Activated naive CD4-positive, alpha-beta T cell treated with anti-CD3 and anti-CD28 coated beads, Interleukin-2, amount 50 U/mL, for 72 hours (primary cell): ENCODE measurements at regions not wholly inside any gene's neighbourhood (a gene's known extent, or its start where the extent isn't known, plus 50 kb on each side); places are given as distances from the start of the nearest gene placed in this dataset.

ENCODE experiments used
- ATAC-seq, 2 donors: fragments of 150-1000 bp; cut with Tn5 transposase; 2 replicates each; pipeline ENCODE4 v1.10.0; 2021; ENCODE audit warnings: mild to moderate bottlenecking in 2 of 2, moderate library complexity in 2 of 2
- DNase-seq, 2 donors: peaks; one replicate each; pipeline ENCODE4 v3.0.0; 2021 to 2022; ENCODE audit warnings: low spot score in 2 of 2
- H3K27ac Mint-ChIP-seq, 2 donors: one replicate each; pipeline ENCODE4 v1.8.0; 2022; ENCODE audit warnings: mild to moderate bottlenecking in 2 of 2, mixed read lengths in 2 of 2
- H3K36me3 Mint-ChIP-seq, 2 donors: one replicate each; pipeline ENCODE4 v1.8.0; 2022; ENCODE audit warnings: mixed read lengths in 2 of 2
- H3K9me3 Mint-ChIP-seq, 2 donors: one replicate each; pipeline ENCODE4 v1.8.0; 2022; ENCODE audit warnings: mixed read lengths in 2 of 2

DNA sequence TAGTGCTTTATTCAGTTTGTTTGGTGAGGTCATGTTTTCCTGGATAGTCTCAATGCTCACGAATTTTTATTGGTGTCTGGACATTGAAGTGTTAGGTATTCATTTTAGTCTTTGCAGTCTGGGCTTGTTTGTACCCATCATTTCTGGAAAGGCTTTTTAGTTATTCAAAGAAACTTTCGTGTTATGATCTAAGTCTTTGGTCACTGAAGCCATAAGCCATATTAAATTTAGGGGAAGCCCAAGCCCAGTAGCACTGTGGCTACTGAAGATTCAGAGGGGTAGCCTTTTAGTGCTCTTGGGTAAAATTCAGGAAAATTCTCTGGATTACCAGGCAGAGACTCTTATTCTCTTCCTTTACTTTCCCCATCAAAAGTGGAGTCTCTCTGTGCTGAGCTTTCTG is 56.2 kb upstream of the PEX5L start:
- ATAC-seq (no peak), DNase-seq (no peak)
- peaks cover 5 to 14% of the 10 kb centered on the region in 2 donors for H3K9me3 Mint-ChIP-seq
- H3K36me3 Mint-ChIP-seq, result no peaks in the 10 kb centered on the region
- H3K27ac Mint-ChIP-seq, result no peak overlapping the region

DNA sequence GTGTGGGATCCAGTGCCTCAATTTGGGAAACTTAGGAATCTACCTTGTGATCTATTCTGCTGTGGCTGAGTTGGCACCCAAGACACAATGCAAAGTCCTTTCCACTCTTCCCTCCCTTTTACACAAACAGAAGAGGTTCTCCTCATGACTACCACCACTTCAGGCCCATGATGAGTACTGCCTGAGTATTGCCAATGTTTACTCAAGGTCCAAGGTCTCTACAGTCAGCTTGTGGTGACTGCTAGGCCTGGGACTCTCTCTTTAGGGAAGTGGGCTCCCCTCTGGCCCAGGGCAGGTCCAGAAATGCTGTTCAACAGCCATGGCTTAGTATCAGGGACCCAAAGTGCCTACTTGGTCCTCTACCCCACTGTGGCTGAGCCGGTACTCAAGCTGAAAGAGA is 56.8 kb upstream of the PEX5L start:
- Mint-ChIP-seq H3K9me3 (peaks cover 5 to 14% of the 10 kb centered on the region in 2 donors), H3K36me3 (no peaks in the 10 kb centered on the region), H3K27ac (no peak overlapping the region)
- no peak for DNase-seq
- ATAC-seq, result no peak

GRCh38 chr3:180097626-180098025 is 60.9 kb upstream of the PEX5L start:
- H3K27ac Mint-ChIP-seq, result no peak overlapping the region
- no peaks in the 10 kb centered on the region for H3K36me3 Mint-ChIP-seq
- peaks cover 2% of the 10 kb centered on the region in 2 donors for H3K9me3 Mint-ChIP-seq
- ATAC-seq (no peak), DNase-seq (no peak)

DNA sequence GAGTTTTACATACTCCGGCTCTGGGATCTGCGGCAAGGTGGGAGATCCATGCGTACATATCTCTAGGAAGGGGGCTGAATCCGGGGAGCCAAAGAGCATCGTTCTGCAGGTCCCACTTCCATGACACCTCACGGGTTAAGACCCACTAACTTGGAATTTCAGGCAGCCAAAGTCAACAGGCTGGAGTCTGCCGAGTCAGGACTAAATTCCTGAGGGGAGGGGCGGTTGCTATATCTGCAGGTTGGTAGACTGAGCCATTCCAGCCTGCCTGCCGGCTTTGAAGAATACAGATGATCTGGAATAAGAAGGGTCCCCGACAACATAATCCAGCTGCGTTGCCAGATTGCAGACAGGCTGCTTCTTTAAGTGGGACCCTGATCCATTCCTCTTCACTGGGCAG is 65.4 kb upstream of the PEX5L start:
- H3K36me3 Mint-ChIP-seq, result no peaks in the 10 kb centered on the region
- H3K27ac Mint-ChIP-seq, result no peak overlapping the region
- ATAC-seq (no peak), DNase-seq (no peak)
- H3K9me3 Mint-ChIP-seq, result no peaks in the 10 kb centered on the region

DNA sequence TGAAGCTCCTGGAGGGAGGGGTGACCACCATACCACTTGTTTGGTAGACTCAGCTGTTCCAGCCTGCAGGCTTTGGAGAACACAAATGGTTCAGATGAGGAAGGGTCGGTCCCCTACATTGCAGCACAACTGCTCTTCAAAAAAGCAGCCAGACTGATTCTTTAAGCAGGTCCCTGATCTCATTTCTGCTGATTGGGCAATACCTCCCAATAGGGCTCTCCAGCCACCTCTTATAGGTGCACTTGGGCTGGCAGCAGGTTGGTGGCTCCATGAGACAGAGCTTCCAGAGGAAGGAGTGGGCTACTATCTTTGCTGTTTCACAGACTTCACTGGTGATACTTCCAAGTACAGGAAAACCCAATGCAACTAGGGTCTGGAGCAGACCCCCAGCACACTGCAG is 65.9 kb upstream of the PEX5L start:
- DNase-seq (no peak), ATAC-seq (no peak)
- Mint-ChIP-seq H3K27ac (no peak overlapping the region), H3K36me3 (no peaks in the 10 kb centered on the region), H3K9me3 (no peaks in the 10 kb centered on the region)

- H3K36me3 Mint-ChIP-seq, result no peaks in the 10 kb centered on the region
- H3K9me3 Mint-ChIP-seq, result no peaks in the 10 kb centered on the region
- H3K27ac Mint-ChIP-seq, result no peak overlapping the region
- no peak for DNase-seq
- no peak for ATAC-seq
These were observed 79.5 kb upstream of the PEX5L start for GRCh38 chr3:180116203-180116602.

DNA sequence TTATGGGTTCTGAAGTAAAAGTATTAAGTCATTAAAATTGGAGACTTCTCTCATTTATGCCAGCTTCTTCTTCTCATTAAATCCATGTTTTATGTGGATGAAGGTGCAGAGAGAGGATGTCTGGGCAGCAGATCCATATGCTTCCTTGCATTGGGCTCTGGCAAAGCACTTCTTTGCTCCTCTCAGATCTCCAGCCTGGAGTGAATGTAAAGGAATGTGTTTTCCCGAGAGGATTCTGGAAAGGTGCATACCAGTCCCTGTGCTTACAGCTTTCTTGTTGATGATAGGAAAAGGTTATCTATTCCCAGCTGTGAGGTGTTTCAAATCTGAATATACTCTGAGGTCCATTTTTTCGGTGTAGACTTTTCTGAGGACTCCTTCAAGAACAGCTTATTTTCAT is 79.9 kb upstream of the PEX5L start:
- no peak overlapping the region for H3K27ac Mint-ChIP-seq
- no peak for DNase-seq
- H3K36me3 Mint-ChIP-seq, result no peaks in the 10 kb centered on the region
- no peak for ATAC-seq
- H3K9me3 Mint-ChIP-seq, result no peaks in the 10 kb centered on the region

GRCh38 chr3:180117381-180118163 is 80.8 kb upstream of the PEX5L start:
- Mint-ChIP-seq H3K36me3 (no peaks in the 10 kb centered on the region), H3K27ac (no peak overlapping the region), H3K9me3 (no peaks in the 10 kb centered on the region)
- ATAC-seq (no peak), DNase-seq (no peak)

DNA sequence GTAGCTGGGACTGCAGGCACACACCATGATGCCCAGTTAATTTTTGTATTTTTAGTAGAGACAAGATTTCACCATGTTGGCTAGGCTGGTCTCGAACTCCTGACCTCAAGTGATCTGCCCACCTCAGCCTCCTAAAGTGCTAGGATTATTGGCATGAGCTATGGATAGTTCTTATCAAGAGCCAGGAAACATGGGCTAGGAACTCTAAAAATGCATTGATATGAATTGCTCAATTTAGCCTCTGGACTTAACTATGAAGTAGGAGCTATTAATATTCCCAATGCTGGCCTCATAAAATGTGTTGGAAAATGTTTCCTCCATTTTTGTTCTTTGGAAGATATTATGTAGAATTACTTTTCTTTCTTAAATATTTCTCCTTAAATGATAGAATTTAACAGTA is 82.8 kb upstream of the PEX5L start:
- no peak for DNase-seq
- no peak overlapping the region for H3K27ac Mint-ChIP-seq

GRCh38 chr3:180123928-180124327 is 87.2 kb upstream of the PEX5L start:
- Mint-ChIP-seq H3K27ac (no peak overlapping the region), H3K36me3 (peaks cover 0 to 5% of the 10 kb centered on the region in 2 donors), H3K9me3 (peaks cover 22 to 23% of the 10 kb centered on the region in 2 donors)
- DNase-seq, result no peak
- ATAC-seq, result no peak

More for the DNA sequence above, 82.8 kb upstream of the PEX5L start:
- Mint-ChIP-seq H3K36me3 (no peaks in the 10 kb centered on the region), H3K9me3 (peaks cover 7 to 9% of the 10 kb centered on the region in 2 donors)
- ATAC-seq, result no peak

DNA sequence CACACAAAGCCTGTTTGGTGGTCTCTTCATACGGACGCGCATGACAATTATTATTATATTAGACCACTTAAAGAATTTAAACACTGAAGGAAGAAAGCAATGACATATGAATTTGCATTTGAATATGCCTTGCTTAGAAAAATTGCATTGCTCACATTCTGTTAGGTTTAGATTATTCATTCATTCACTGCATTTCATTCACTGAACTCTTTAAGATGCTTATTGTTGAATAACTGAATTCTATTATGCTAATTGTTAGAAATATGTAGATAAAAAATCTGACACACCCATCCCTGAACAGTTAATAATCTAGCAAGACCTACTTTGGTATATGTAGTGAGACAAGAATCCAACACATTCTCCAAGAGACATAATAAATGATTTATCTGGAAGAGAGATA is 94.4 kb upstream of the PEX5L start:
- no peak overlapping the region for H3K27ac Mint-ChIP-seq
- peaks cover 12 to 21% of the 10 kb centered on the region in 2 donors for H3K9me3 Mint-ChIP-seq
- ATAC-seq (no peak), DNase-seq (no peak)
- H3K36me3 Mint-ChIP-seq, result peaks cover 0 to 5% of the 10 kb centered on the region in 2 donors

DNA sequence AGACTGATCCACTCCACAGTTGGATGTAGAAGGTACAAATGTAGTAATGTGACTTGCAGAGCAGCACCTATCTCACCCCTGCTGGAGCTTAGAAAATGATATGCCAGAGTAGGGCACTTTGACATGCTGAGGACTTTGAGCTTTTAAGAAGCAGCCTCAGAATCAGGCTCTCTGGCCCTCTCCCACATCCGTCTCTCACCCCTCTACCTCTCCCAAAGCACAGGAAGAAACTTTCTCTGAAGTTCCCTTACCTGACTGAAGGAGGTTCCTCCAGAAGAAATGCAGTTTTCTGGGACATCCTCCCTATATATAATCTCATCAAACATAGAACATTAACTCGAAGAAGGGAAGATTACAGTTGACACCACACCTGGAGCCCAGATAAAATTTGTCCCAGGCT is 98.4 kb upstream of the PEX5L start:
- H3K27ac Mint-ChIP-seq, result no peak overlapping the region
- peaks cover 4 to 10% of the 10 kb centered on the region in 2 donors for H3K9me3 Mint-ChIP-seq
- no peak for ATAC-seq
- no peaks in the 10 kb centered on the region for H3K36me3 Mint-ChIP-seq
- no peak for DNase-seq

DNA sequence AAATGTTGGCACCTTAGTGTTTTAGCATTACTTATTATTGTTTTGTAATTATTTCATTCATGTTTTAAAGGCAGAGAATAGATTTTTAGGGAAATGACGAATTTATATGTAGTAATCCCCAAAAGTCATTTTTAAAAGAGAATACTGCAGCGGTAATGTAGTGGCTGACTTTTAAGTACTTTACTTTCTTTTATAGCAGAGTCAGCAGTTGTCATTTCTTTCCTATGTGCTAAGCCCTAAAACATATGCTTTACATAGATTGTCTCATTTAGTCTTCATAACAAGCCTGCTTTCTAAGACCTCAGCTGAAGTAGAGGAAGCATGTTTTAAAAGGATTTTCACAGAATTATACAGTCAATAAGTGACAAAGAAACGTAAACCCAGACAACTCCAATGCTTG is 102.1 kb upstream of the PEX5L start:
- DNase-seq (no peak), ATAC-seq (no peak)
- Mint-ChIP-seq H3K9me3 (peaks cover 8 to 19% of the 10 kb centered on the region in 2 donors), H3K36me3 (no peaks in the 10 kb centered on the region), H3K27ac (no peak overlapping the region)

GRCh38 chr3:180142041-180142440 is 105.3 kb upstream of the PEX5L start:
- no peak for ATAC-seq
- Mint-ChIP-seq H3K9me3 (peaks cover 12 to 14% of the 10 kb centered on the region in 2 donors), H3K36me3 (no peaks in the 10 kb centered on the region), H3K27ac (no peak overlapping the region)
- DNase-seq, result no peak

GRCh38 chr3:180142472-180142871 is 105.7 kb upstream of the PEX5L start:
- Mint-ChIP-seq H3K27ac (no peak overlapping the region), H3K36me3 (no peaks in the 10 kb centered on the region), H3K9me3 (peaks cover 12 to 14% of the 10 kb centered on the region in 2 donors)
- DNase-seq, result no peak
- no peak for ATAC-seq

DNA sequence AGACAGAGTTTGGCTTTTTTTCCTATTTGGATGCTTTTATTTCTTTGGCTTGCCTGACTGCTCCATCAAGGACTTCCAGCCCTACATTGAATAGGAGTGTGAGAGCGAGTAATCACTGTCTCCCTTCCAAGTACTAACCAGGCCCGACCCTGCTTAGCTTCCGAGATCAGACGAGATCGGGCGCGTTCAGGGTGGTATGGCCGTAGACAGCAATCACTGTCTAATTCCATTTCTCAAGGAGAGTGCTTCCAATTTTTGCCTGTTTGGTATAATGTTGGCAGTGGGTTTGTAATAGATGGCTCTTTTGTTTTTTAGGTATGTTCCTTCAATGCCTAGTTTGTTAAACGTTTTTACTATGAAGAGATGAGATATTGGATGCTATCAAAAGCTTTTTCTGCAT is 125.0 kb upstream of the PEX5L start:
- no peak overlapping the region for H3K27ac Mint-ChIP-seq
- no peak for ATAC-seq
- H3K36me3 Mint-ChIP-seq, result no peaks in the 10 kb centered on the region
- peaks cover 0 to 12% of the 10 kb centered on the region in 2 donors for H3K9me3 Mint-ChIP-seq
- no peak for DNase-seq

DNA sequence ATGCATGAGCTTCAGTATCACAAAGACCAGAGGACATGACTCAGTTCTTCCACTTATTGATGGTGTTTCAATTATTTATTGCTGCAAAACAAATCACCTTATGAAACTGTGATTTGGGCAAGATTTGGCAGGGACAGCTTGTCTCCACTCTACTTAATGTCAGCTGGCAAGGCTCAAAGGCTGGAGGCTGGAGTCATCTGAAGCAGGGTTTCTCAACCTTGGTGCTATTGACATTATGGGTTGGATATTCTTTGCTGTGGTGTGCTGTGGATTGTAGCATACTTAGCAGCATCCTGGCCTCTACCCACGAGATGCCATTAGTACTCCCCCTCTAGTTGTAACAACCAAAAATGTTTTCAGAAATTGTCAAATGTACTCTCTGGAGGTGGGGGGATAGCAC is 138.8 kb upstream of the PEX5L start:
- peaks cover 8 to 11% of the 10 kb centered on the region in 2 donors for H3K9me3 Mint-ChIP-seq
- no peak for DNase-seq
- H3K36me3 Mint-ChIP-seq, result no peaks in the 10 kb centered on the region
- no peak overlapping the region for H3K27ac Mint-ChIP-seq
- no peak for ATAC-seq

DNA sequence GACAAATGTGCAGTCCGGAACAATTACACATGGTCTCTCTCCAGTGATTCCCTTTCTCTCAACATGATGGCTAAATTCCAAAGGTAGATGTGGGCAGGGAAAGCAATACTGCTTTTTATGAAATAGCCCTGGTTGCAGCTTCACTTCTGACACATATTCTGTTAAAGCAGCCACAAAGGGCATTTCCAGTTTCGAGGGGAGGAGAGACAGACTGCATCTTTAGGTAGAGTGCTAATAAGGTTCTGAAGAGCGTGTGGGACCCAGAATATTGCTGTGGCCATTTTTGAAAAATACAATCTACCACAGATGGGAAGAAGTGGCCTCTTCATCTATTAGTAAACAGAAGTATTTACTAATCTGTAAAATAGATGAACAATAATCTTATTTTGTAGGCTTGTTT is 139.3 kb upstream of the PEX5L start:
- H3K36me3 Mint-ChIP-seq, result no peaks in the 10 kb centered on the region
- DNase-seq (no peak), ATAC-seq (no peak)
- H3K9me3 Mint-ChIP-seq, result peaks cover 8 to 11% of the 10 kb centered on the region in 2 donors
- no peak overlapping the region for H3K27ac Mint-ChIP-seq
